Hepatocyte (in vitro differentiated cells): ENCODE measurements at regions not wholly inside any gene's neighbourhood (a gene's known extent, or its start where the extent isn't known, plus 50 kb on each side); places are given as distances from the start of the nearest gene placed in this dataset.

Experiments used
- CTCF ChIP-seq: fragments of 200-600 bp; sonication (generic); IDR thresholded peaks from 2 replicates; pipeline ENCODE4 v1.5.1; 2016; ENCODE audit warnings: antibody characterized with exemption, mild to moderate bottlenecking; ENCODE audit not compliant: poor library complexity
- EZH2 ChIP-seq: fragments of 200-600 bp; sonication (generic); IDR thresholded peaks from 2 replicates; pipeline ENCODE4 v1.6.1; 2016; ENCODE audit warnings: antibody characterized with exemption, mild to moderate bottlenecking, borderline replicate concordance

GRCh38 chr4:14835288-14835687 lies 167.0 kb upstream of the CPEB2 start:
- TF ChIP-seq EZH2: no peak
- TF ChIP-seq CTCF: no peak
